Endodermal cell (in vitro differentiated cells): ENCODE measurements at regions not wholly inside any gene's neighbourhood (a gene's known extent, or its start where the extent isn't known, plus 50 kb on each side); places are given as distances from the start of the nearest gene placed in this dataset.

ENCODE experiments used
- DNase-seq: peaks from one replicate; pipeline ENCODE4 v3.0.0-alpha.2; 2017
- H3K27ac ChIP-seq: 2 replicates; pipeline ENCODE4 v1.5.1; 2013; ENCODE audit warnings: mild to moderate bottlenecking, low read depth, low read length, moderate library complexity
- H3K27me3 ChIP-seq: 2 replicates; pipeline ENCODE4 v1.6.1; 2013; ENCODE audit warnings: mild to moderate bottlenecking, low read length, moderate library complexity; ENCODE audit not compliant: insufficient read depth, control insufficient read depth, poor library complexity, severe bottlenecking
- H3K36me3 ChIP-seq: 2 replicates; pipeline ENCODE4 v1.7.0; 2013; ENCODE audit warnings: mild to moderate bottlenecking, low read length, moderate library complexity; ENCODE audit not compliant: control insufficient read depth, insufficient read depth
- H3K4me1 ChIP-seq: one replicate; pipeline ENCODE4 v1.7.0; 2013; ENCODE audit warnings: low read length; ENCODE audit not compliant: control insufficient read depth, insufficient read depth
- H3K4me3 ChIP-seq: 2 replicates; pipeline ENCODE4 v1.5.1; 2013; ENCODE audit warnings: mild to moderate bottlenecking, low read length, moderate library complexity
- H3K9ac ChIP-seq: 2 replicates; pipeline ENCODE4 v1.6.1; 2013; ENCODE audit warnings: mild to moderate bottlenecking, low read length, moderate library complexity; ENCODE audit not compliant: poor library complexity, severe bottlenecking; ENCODE audit errors: extremely low read depth
- H3K9me3 ChIP-seq: 2 replicates; pipeline ENCODE4 v1.6.1; 2013; ENCODE audit warnings: mild to moderate bottlenecking, low read length, moderate library complexity; ENCODE audit not compliant: control insufficient read depth
- H3K27ac Mint-ChIP-seq: 2 replicates; pipeline ENCODE4 v1.8.0; 2020; ENCODE audit warnings: mixed read lengths
- H3K27me3 Mint-ChIP-seq: 2 replicates; pipeline ENCODE4 v1.8.0; 2021; ENCODE audit warnings: mild to moderate bottlenecking, mixed read lengths; ENCODE audit not compliant: insufficient read depth
- H3K36me3 Mint-ChIP-seq: 2 replicates; pipeline ENCODE4 v1.8.0; 2020; ENCODE audit warnings: low read depth, mixed read lengths
- H3K4me1 Mint-ChIP-seq: 2 replicates; pipeline ENCODE4 v1.8.0; 2020; ENCODE audit warnings: mixed read lengths
- H3K4me3 Mint-ChIP-seq: 2 replicates; pipeline ENCODE4 v1.8.0; 2020; ENCODE audit warnings: mild to moderate bottlenecking, moderate library complexity, mixed read lengths
- H3K9me3 Mint-ChIP-seq: 2 replicates; pipeline ENCODE4 v1.8.0; 2020; ENCODE audit warnings: mild to moderate bottlenecking, mixed read lengths
- WGBS, 2 experiments: methylation state at CpG; one replicate each; pipeline versions ENCODE4 v1.1.5 to v1.1.7; 2013; ENCODE audit warnings: missing lambda C conversion rate in 2 of 2, mixed read lengths in 1 of 2; ENCODE audit not compliant: insufficient coverage in 1 of 2, insufficient read length in 1 of 2; 5-methylcytosine and 5-hydroxymethylcytosine counted together
- TF ChIP-seq, protein P1 (sequence below): fragments of 200-600 bp; sonication (generic); conservative IDR thresholded peaks from 2 replicates; pipeline ENCODE4 v1.5.0; 2021; ENCODE audit warnings: antibody characterized with exemption, mild to moderate bottlenecking

DNA sequence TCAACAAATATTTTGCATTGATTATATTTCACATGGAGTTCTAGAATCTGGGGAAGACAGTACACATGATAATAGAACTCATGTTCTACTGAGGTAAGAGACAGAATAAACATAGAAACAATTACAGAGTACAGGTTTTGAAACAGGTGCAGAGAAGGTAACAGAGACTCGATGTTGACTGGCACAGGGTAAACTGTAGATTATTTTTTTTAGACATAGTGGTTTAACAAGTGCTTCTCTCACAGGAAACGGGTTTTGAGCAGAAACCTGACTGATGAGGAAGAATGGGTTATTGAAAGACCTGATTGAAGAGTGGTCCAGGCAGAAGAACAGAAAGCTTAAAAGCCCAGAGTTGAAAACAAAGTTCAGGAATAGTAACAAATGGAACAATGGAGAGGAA, 1002.5 kb upstream of the FAM98A start:
- Histone ChIP-seq H3K9ac (no peak overlapping the region), H3K36me3 (no peaks in the 10 kb centered on the region), H3K27ac (no peak overlapping the region), H3K4me1 (no peaks in the 10 kb centered on the region), H3K9me3 (no peaks in the 10 kb centered on the region), H3K27me3 (no peaks in the 10 kb centered on the region), H3K4me3 (no peak overlapping the region)
- no peaks in the 10 kb centered on the region for H3K4me1 Mint-ChIP-seq
- H3K4me3 Mint-ChIP-seq: no peak overlapping the region
- no peaks in the 10 kb centered on the region for H3K36me3 Mint-ChIP-seq
- H3K27me3 Mint-ChIP-seq: no peaks in the 10 kb centered on the region
- no peak overlapping the region for H3K27ac Mint-ChIP-seq
- 75 to 87% methylated on average over 2 of the region's 2 CpGs for WGBS, 2 experiments
- DNase-seq: no peak
- no peaks in the 10 kb centered on the region for H3K9me3 Mint-ChIP-seq
- TF ChIP-seq, protein P1, sequence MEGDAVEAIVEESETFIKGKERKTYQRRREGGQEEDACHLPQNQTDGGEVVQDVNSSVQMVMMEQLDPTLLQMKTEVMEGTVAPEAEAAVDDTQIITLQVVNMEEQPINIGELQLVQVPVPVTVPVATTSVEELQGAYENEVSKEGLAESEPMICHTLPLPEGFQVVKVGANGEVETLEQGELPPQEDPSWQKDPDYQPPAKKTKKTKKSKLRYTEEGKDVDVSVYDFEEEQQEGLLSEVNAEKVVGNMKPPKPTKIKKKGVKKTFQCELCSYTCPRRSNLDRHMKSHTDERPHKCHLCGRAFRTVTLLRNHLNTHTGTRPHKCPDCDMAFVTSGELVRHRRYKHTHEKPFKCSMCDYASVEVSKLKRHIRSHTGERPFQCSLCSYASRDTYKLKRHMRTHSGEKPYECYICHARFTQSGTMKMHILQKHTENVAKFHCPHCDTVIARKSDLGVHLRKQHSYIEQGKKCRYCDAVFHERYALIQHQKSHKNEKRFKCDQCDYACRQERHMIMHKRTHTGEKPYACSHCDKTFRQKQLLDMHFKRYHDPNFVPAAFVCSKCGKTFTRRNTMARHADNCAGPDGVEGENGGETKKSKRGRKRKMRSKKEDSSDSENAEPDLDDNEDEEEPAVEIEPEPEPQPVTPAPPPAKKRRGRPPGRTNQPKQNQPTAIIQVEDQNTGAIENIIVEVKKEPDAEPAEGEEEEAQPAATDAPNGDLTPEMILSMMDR: no peak

- Histone ChIP-seq H3K4me1 (no peaks in the 10 kb centered on the region), H3K27me3 (no peaks in the 10 kb centered on the region), H3K4me3 (no peak overlapping the region), H3K9me3 (no peaks in the 10 kb centered on the region), H3K27ac (no peak overlapping the region), H3K36me3 (no peaks in the 10 kb centered on the region), H3K9ac (no peak overlapping the region)
- H3K9me3 Mint-ChIP-seq: peaks cover 3% of the 10 kb centered on the region
- WGBS, 2 experiments: 96 to 100% methylated on average over 2 of the region's 2 CpGs
- H3K4me1 Mint-ChIP-seq: no peaks in the 10 kb centered on the region
- H3K4me3 Mint-ChIP-seq: no peak overlapping the region
- TF ChIP-seq, protein P1: no peak
- no peaks in the 10 kb centered on the region for H3K27me3 Mint-ChIP-seq
- DNase-seq: no peak
- H3K36me3 Mint-ChIP-seq: no peaks in the 10 kb centered on the region
- no peak overlapping the region for H3K27ac Mint-ChIP-seq
Measured at GRCh38 chr2:34578641-34579040, 979.5 kb upstream of the FAM98A start.

GRCh38 chr2:34570266-34570872, 971.3 kb upstream of the FAM98A start:
- Histone ChIP-seq H3K9ac (no peak overlapping the region), H3K36me3 (no peaks in the 10 kb centered on the region), H3K9me3 (peaks cover 10% of the 10 kb centered on the region), H3K4me3 (no peak overlapping the region), H3K27ac (no peak overlapping the region), H3K4me1 (no peaks in the 10 kb centered on the region), H3K27me3 (no peaks in the 10 kb centered on the region)
- TF ChIP-seq, protein P1: peak; percentile 77
- Mint-ChIP-seq H3K27ac (peak overlapping the region; percentile 35), H3K36me3 (peaks cover 4% of the 10 kb centered on the region), H3K4me3 (no peak overlapping the region), H3K9me3 (peaks cover 10% of the 10 kb centered on the region), H3K4me1 (no peaks in the 10 kb centered on the region), H3K27me3 (no peaks in the 10 kb centered on the region)
- 74 to 100% methylated on average over 3 to 7 of the region's 7 CpGs for WGBS, 2 experiments
- DNase-seq: peak; percentile 67
